HepG2 (cell line): ENCODE measurements at regions not wholly inside any gene's neighbourhood (a gene's known extent, or its start where the extent isn't known, plus 50 kb on each side); places are given as distances from the start of the nearest gene placed in this dataset.

Experiments
- ATAC-seq: fragments of 200-7000 bp; cut with Tn5 transposase; 3 replicates; pipeline ENCODE4 v1.9.1; 2020; ENCODE audit warnings: mild to moderate bottlenecking, moderate library complexity
- BruUV-seq: library from RNA; stranded (reverse); fragments of 400-500 nt; replicated peaks from 2 replicates; lab custom pipeline; 2021; lab: Mats Ljungman, UMichigan
- CTCF ChIA-PET: fragments of 300-600 bp; formaldehyde crosslinking; extraction: SDS; loops from one replicate; lab custom pipeline; 2021; ENCODE audit warnings: low total read pairs, inconsistent platforms, low intra/inter-chr PET ratio; lab: Yijun Ruan, JAX
- POLR2A ChIA-PET: fragments of 350-600 bp; sonication (Branson Sonifier 250); formaldehyde crosslinking; loops from one replicate; lab custom pipeline; 2020; ENCODE audit warnings: antibody characterized with exemption, inconsistent platforms; lab: Yijun Ruan, JAX
- DNase-seq: peaks from one replicate; pipeline ENCODE4 v3.0.0-alpha.2; 2015; ENCODE audit warnings: low spot score
- FAIRE-seq: peaks from 3 replicates; lab custom pipeline; 2011; peaks lifted over from hg19 to GRCh38; lab: Jason Lieb, UNC
- H2AFZ ChIP-seq: one replicate; pipeline ENCODE4 v1.6.1; 2011; ENCODE audit warnings: low read length, inconsistent platforms
- H3K27ac ChIP-seq: fragments of 300-600 bp; 3 replicates; pipeline ENCODE4 v1.8.0; 2011; ENCODE audit warnings: mixed run types, mild to moderate bottlenecking, mixed read lengths, low read length, inconsistent platforms; ENCODE audit not compliant: insufficient read depth; ENCODE audit errors: extremely low read length
- H3K27me3 ChIP-seq, 2 experiments: fragments of 200-600 bp in 1 of 2; 2 replicates in 1 of 2; 3 replicates in 1 of 2; pipeline versions ENCODE4 v1.6.0 to v1.8.0; 2011; ENCODE audit warnings: low read length in 2 of 2, mild to moderate bottlenecking in 2 of 2, moderate library complexity in 2 of 2, inconsistent platforms in 1 of 2; ENCODE audit not compliant: insufficient read depth in 2 of 2, control insufficient read depth in 1 of 2
- H3K36me3 ChIP-seq, 2 experiments: fragments of 200-600 bp in 1 of 2; replicated peaks in 1 of 2; 2 replicates in 1 of 2; 3 replicates in 1 of 2; pipeline versions ENCODE4 v1.5.1 to v1.8.0; 2011; ENCODE audit warnings: low read length in 2 of 2, inconsistent platforms in 1 of 2; ENCODE audit not compliant: insufficient read depth in 2 of 2, control insufficient read depth in 1 of 2
- H3K4me1 ChIP-seq: 2 replicates; pipeline ENCODE4 v1.5.1; 2012; ENCODE audit warnings: low read length, inconsistent platforms; ENCODE audit not compliant: insufficient read depth
- H3K4me2 ChIP-seq: 2 replicates; pipeline ENCODE4 v1.6.0; 2011; ENCODE audit warnings: low read depth, low read length, inconsistent platforms
- H3K4me3 ChIP-seq, 3 experiments: fragments of 200-600 bp in 1 of 3; sonication (generic), shearing (Covaris generic) in 1 of 3; replicated peaks in 1 of 3; 2 replicates each; pipeline ENCODE4 v1.5.1; 2011 to 2016; ENCODE audit warnings: low read length in 3 of 3, inconsistent platforms in 2 of 3, low read depth in 2 of 3, mild to moderate bottlenecking in 2 of 3, control low read depth in 1 of 3, mixed read lengths in 1 of 3; ENCODE audit not compliant: insufficient read depth in 1 of 3
- H3K79me2 ChIP-seq: one replicate; pipeline ENCODE4 v1.6.1; 2011; ENCODE audit warnings: low read length, inconsistent platforms; ENCODE audit not compliant: insufficient read depth
- H3K9ac ChIP-seq: 2 replicates; pipeline ENCODE4 v1.6.0; 2011; ENCODE audit warnings: mild to moderate bottlenecking, low read depth, low read length, inconsistent platforms; ENCODE audit not compliant: insufficient read depth
- H3K9me3 ChIP-seq: 2 replicates; pipeline ENCODE4 v1.5.1; 2012; ENCODE audit warnings: mild to moderate bottlenecking, low read length
- H4K20me1 ChIP-seq: 2 replicates; pipeline ENCODE4 v1.6.0; 2011; ENCODE audit warnings: inconsistent platforms, mild to moderate bottlenecking, low read length, moderate library complexity; ENCODE audit not compliant: insufficient read depth
- CBX1 ChIP-seq: IDR thresholded peaks from one replicate; pipeline ENCODE4 v1.6.1; 2016; ENCODE audit warnings: antibody characterized with exemption, low read depth
- IRX3 ChIP-seq: sonication (generic); formaldehyde crosslinking; IDR thresholded peaks from 2 replicates; pipeline ENCODE4 v1.8.1; 2023; ENCODE audit warnings: mild to moderate bottlenecking, low read depth, missing genetic modification reagents, borderline replicate concordance
- KLF13 ChIP-seq: sonication (generic); formaldehyde crosslinking; IDR thresholded peaks from 2 replicates; pipeline ENCODE4 v1.4.0; 2020; ENCODE audit warnings: mild to moderate bottlenecking, missing genetic modification reagents
- MXD1 ChIP-seq: sonication (generic); formaldehyde crosslinking; IDR thresholded peaks from 2 replicates; pipeline ENCODE4 v1.4.0; 2020; ENCODE audit warnings: mild to moderate bottlenecking, missing genetic modification reagents
- NFIB ChIP-seq: sonication (generic); formaldehyde crosslinking; IDR thresholded peaks from 2 replicates; pipeline ENCODE4 v1.9.0; 2021; ENCODE audit warnings: missing genetic modification reagents, mild to moderate bottlenecking, borderline replicate concordance
- PAX8 ChIP-seq: sonication (generic); formaldehyde crosslinking; IDR thresholded peaks from 2 replicates; pipeline ENCODE4 v1.8.0; 2022; ENCODE audit warnings: mild to moderate bottlenecking, missing genetic modification reagents, borderline replicate concordance
- RARG ChIP-seq: sonication (generic); formaldehyde crosslinking; IDR thresholded peaks from 2 replicates; pipeline ENCODE4 v1.4.0; 2020; ENCODE audit warnings: low read depth, mild to moderate bottlenecking, missing genetic modification reagents
- RXRA ChIP-seq: sonication (generic); formaldehyde crosslinking; IDR thresholded peaks from 2 replicates; pipeline ENCODE4 v1.5.1; 2020; ENCODE audit warnings: missing genetic modification reagents
- TAF1 ChIP-seq: sonication (generic); formaldehyde crosslinking; IDR thresholded peaks from 2 replicates; pipeline ENCODE4 v1.4.0; 2020; ENCODE audit warnings: missing genetic modification reagents
- TOPORS ChIP-seq: sonication (generic); formaldehyde crosslinking; IDR thresholded peaks from 2 replicates; pipeline ENCODE4 v1.8.0; 2023; ENCODE audit warnings: mild to moderate bottlenecking, missing genetic modification reagents
- ZKSCAN8 ChIP-seq: IDR thresholded peaks from 2 replicates; pipeline ENCODE4 v1.6.1; 2016; ENCODE audit warnings: borderline replicate concordance, missing genetic modification reagents, missing compliant biosample characterization
- ZNF160 ChIP-seq: sonication (generic); formaldehyde crosslinking; IDR thresholded peaks from 2 replicates; pipeline ENCODE4 v1.8.0; 2022; ENCODE audit warnings: mild to moderate bottlenecking, inconsistent platforms, missing genetic modification reagents
- ZNF335 ChIP-seq: sonication (generic); formaldehyde crosslinking; IDR thresholded peaks from 2 replicates; pipeline ENCODE4 v1.4.0; 2020; ENCODE audit warnings: missing genetic modification reagents
- ZNF576 ChIP-seq: sonication (generic); formaldehyde crosslinking; IDR thresholded peaks from 2 replicates; pipeline ENCODE4 v1.4.0; 2020; ENCODE audit warnings: mild to moderate bottlenecking, missing genetic modification reagents
- ZNF619 ChIP-seq: sonication (generic); formaldehyde crosslinking; IDR thresholded peaks from 2 replicates; pipeline ENCODE4 v1.4.0; 2020; ENCODE audit warnings: mild to moderate bottlenecking, missing genetic modification reagents
- ZSCAN9 ChIP-seq: IDR thresholded peaks from 2 replicates; pipeline ENCODE4 v1.6.1; 2016; ENCODE audit warnings: borderline replicate concordance
- WGBS: methylation state at CpG from one replicate; pipeline ENCODE4 v1.1.6; 2017; ENCODE audit warnings: low lambda C conversion rate; 5-methylcytosine and 5-hydroxymethylcytosine counted together
- in situ Hi-C: cut with HindIII; loops from 2 replicates; pipeline ENCODE4 v1.10.0; 2017; ENCODE audit warnings: low pct_unique_long_range_greater_than_20kb; ENCODE audit not compliant: extremely low pct_ligation_motif_present
- intact Hi-C: fragments of 100-400 bp; cut with micrococcal nuclease; formaldehyde crosslinking; loops from one replicate; pipeline ENCODE4 v1.10.0; 2022; ENCODE audit not compliant: unreplicated experiment

GRCh38 chr1:4022715-4023114 lies 122.6 kb upstream of the C1orf174 start:
- TF ChIP-seq CBX1 (no peak), ZSCAN9 (CRISPR knock-in tag) (no peak), ZKSCAN8 (CRISPR knock-in tag) (no peak), ZNF619 (no peak), NFIB (CRISPR knock-in tag) (no peak), PAX8 (no peak), ZNF335 (no peak), IRX3 (CRISPR knock-in tag) (no peak), RXRA (CRISPR knock-in tag) (no peak)
- Histone ChIP-seq H3K4me3 (no peak overlapping the region), H3K9ac (no peak overlapping the region), H3K27me3 (peaks cover 3 to 39% of the 10 kb centered on the region in 2 experiments; a peak in 4 of 5 replicates), H3K36me3 (no peaks in the 10 kb centered on the region), H3K79me2 (no peaks in the 10 kb centered on the region), H3K4me1 (no peaks in the 10 kb centered on the region), H2AFZ (no peak overlapping the region), H3K27ac (no peak overlapping the region), H3K9me3 (no peaks in the 10 kb centered on the region), H4K20me1 (no peaks in the 10 kb centered on the region), H3K4me2 (no peak overlapping the region)
- POLR2A ChIA-PET = no interaction called here
- DNase-seq (no peak), FAIRE-seq (no peak), ATAC-seq (no peak)
- WGBS = 13% methylated on average over 10 of the region's 14 CpGs
- CTCF ChIA-PET = no interaction called here
- in situ Hi-C loops (no loop called here), intact Hi-C loops (no loop called here)
- no TSS peak for BruUV-seq

- H3K79me2 ChIP-seq = no peaks in the 10 kb centered on the region
- H3K27me3 ChIP-seq = peaks cover 3 to 41% of the 10 kb centered on the region in 2 experiments; a peak in 4 of 5 replicates
- TF ChIP-seq PAX8 = no peak
- TF ChIP-seq MXD1 (CRISPR knock-in tag) = no peak
- TF ChIP-seq RARG (CRISPR knock-in tag) = no peak
- no peak for TF ChIP-seq TAF1 (CRISPR knock-in tag)
- TF ChIP-seq ZNF576 = no peak
- no peak for TF ChIP-seq KLF13 (CRISPR knock-in tag)
- no peak for TF ChIP-seq TOPORS (CRISPR knock-in tag)
- TF ChIP-seq ZNF160 (CRISPR knock-in tag) = no peak
- no peak for FAIRE-seq
- H3K4me1 ChIP-seq = no peaks in the 10 kb centered on the region
- H3K9me3 ChIP-seq = no peaks in the 10 kb centered on the region
- no peak overlapping the region for H2AFZ ChIP-seq
- no TSS peak for BruUV-seq
- H3K36me3 ChIP-seq = no peaks in the 10 kb centered on the region
- no peak overlapping the region for H3K27ac ChIP-seq
- ChIA-PET CTCF (no interaction called here), POLR2A (no interaction called here)
- H4K20me1 ChIP-seq = no peaks in the 10 kb centered on the region
- H3K4me2 ChIP-seq = no peak overlapping the region
- intact Hi-C loops = no loop called here
- no peak for ATAC-seq
- in situ Hi-C loops = no loop called here
- WGBS = 6% methylated on average over 3 of the region's 5 CpGs
- no peak for DNase-seq
- no peak overlapping the region for H3K4me3 ChIP-seq
- no peak overlapping the region for H3K9ac ChIP-seq
Observed at GRCh38 chr1:4023678-4024077, 123.6 kb upstream of the C1orf174 start.
